Endothelial cell of umbilical vein (primary cell): ENCODE measurements at regions not wholly inside any gene's neighbourhood (a gene's known extent, or its start where the extent isn't known, plus 50 kb on each side); places are given as distances from the start of the nearest gene placed in this dataset.
A peak's percentile ranks its signal among the peaks of the same experiment; 100 is the strongest.
"Not testable (repeated sequence)": the region's sequence is repeated elsewhere in the genome, so short reads cannot be mapped to it uniquely, and the experiment has no call there.

Experiments
- BruUV-seq: library from RNA; stranded (reverse); fragments of 400-500 nt; replicated peaks from 2 replicates; lab custom pipeline; 2021; lab: Mats Ljungman, UMichigan
- CTCF ChIA-PET: fragments of 300-600, 350-600 bp; sonication (Branson Sonifier 250); formaldehyde crosslinking; loops from one replicate; lab custom pipeline; 2021; ENCODE audit warnings: antibody characterized with exemption, inconsistent platforms; lab: Charles Lee
- POLR2A ChIA-PET: fragments of 300-600, 350-600 bp; sonication (Branson Sonifier 250); formaldehyde crosslinking; loops from one replicate; lab custom pipeline; 2021; ENCODE audit warnings: antibody characterized with exemption, inconsistent platforms; lab: Charles Lee
- DNase-seq: peaks from one replicate; pipeline ENCODE4 v3.0.0-alpha.2; 2011; ENCODE audit warnings: low read depth, low spot score
- FAIRE-seq: peaks from 2 replicates; lab custom pipeline; 2011; peaks lifted over from hg19 to GRCh38; lab: Jason Lieb, UNC
- H2AFZ ChIP-seq: 2 replicates; pipeline ENCODE4 v1.6.0; 2012; ENCODE audit warnings: low read depth, low read length, control low read depth, inconsistent platforms
- H3K27ac ChIP-seq: 2 replicates; pipeline ENCODE4 v1.5.1; 2011; ENCODE audit warnings: low read depth, mild to moderate bottlenecking, control low read depth, low read length, moderate library complexity; ENCODE audit not compliant: insufficient read depth
- H3K27me3 ChIP-seq, 2 experiments: 2 replicates each; pipeline versions ENCODE4 v1.6.0 to v1.6.1; 2011; ENCODE audit warnings: low read length in 2 of 2, mixed read lengths in 1 of 2; ENCODE audit not compliant: control insufficient read depth in 2 of 2, insufficient read depth in 2 of 2
- H3K36me3 ChIP-seq, 2 experiments: 2 replicates in 1 of 2; 3 replicates in 1 of 2; pipeline ENCODE4 v1.5.1; 2011; ENCODE audit warnings: low read length in 2 of 2, mild to moderate bottlenecking in 1 of 2, moderate library complexity in 1 of 2; ENCODE audit not compliant: control insufficient read depth in 2 of 2, insufficient read depth in 2 of 2; ENCODE audit errors: extremely low read depth in 1 of 2
- H3K4me1 ChIP-seq: 3 replicates; pipeline ENCODE4 v1.5.1; 2011; ENCODE audit warnings: mild to moderate bottlenecking, low read length; ENCODE audit not compliant: control insufficient read depth, insufficient read depth; ENCODE audit errors: extremely low read depth
- H3K4me2 ChIP-seq: 2 replicates; pipeline ENCODE4 v1.6.1; 2011; ENCODE audit warnings: low read length, control low read depth, mixed read lengths; ENCODE audit not compliant: insufficient read depth
- H3K4me3 ChIP-seq, 3 experiments: fragments of 200-600 bp in 1 of 3; sonication (generic), shearing (Covaris generic) in 1 of 3; replicated peaks in 1 of 3; 2 replicates each; pipeline ENCODE4 v1.5.1; 2011 to 2016; ENCODE audit warnings: control low read depth in 3 of 3, low read length in 3 of 3, mild to moderate bottlenecking in 2 of 3, inconsistent platforms in 1 of 3, low read depth in 1 of 3, moderate library complexity in 1 of 3; ENCODE audit not compliant: insufficient read depth in 1 of 3
- H3K79me2 ChIP-seq: 2 replicates; pipeline ENCODE4 v1.6.0; 2012; ENCODE audit warnings: low read length, inconsistent platforms; ENCODE audit not compliant: control insufficient read depth, insufficient read depth
- H3K9ac ChIP-seq: replicated peaks from 2 replicates; pipeline ENCODE3; 2011; ENCODE audit warnings: low read length, control low read depth; ENCODE audit not compliant: insufficient read depth; ENCODE audit errors: extremely low read depth
- H3K9me1 ChIP-seq: replicated peaks from 3 replicates; pipeline ENCODE4 v1.6.0; 2011; ENCODE audit warnings: mild to moderate bottlenecking, low read length; ENCODE audit not compliant: control insufficient read depth, insufficient read depth; ENCODE audit errors: extremely low read depth
- H3K9me3 ChIP-seq: replicated peaks from 2 replicates; pipeline ENCODE4 v1.5.1; 2012; ENCODE audit warnings: low read length, inconsistent platforms; ENCODE audit not compliant: control insufficient read depth, insufficient read depth
- H4K20me1 ChIP-seq: replicated peaks from 2 replicates; pipeline ENCODE3; 2011; ENCODE audit warnings: mild to moderate bottlenecking, low read length; ENCODE audit not compliant: control insufficient read depth, insufficient read depth; ENCODE audit errors: extremely low read depth
- CTCF ChIP-seq, 2 donors: IDR thresholded peaks; 1 replicate in 1 of 2; 2 replicates in 1 of 2; pipeline ENCODE4 v1.5.1; 2011; ENCODE audit warnings: low read length in 2 of 2, mild to moderate bottlenecking in 2 of 2, moderate library complexity in 2 of 2, control low read depth in 1 of 2, inconsistent platforms in 1 of 2, low read depth in 1 of 2; ENCODE audit not compliant: insufficient read depth in 1 of 2; ENCODE audit errors: extremely low read depth in 1 of 2
- GATA2 ChIP-seq: IDR thresholded peaks from 2 replicates; pipeline ENCODE4 v1.7.0; 2011; ENCODE audit warnings: low read depth, mild to moderate bottlenecking, moderate library complexity, mixed read lengths, low read length; ENCODE audit not compliant: insufficient read length, insufficient read depth
- JUN ChIP-seq: IDR thresholded peaks from 2 replicates; pipeline ENCODE4 v1.6.1; 2011; ENCODE audit warnings: borderline replicate concordance, low read depth; ENCODE audit not compliant: insufficient read length, insufficient read depth
- dilution Hi-C: fragments of 300-500 bp; cut with MboI; formaldehyde crosslinking; loops from one replicate; pipeline ENCODE4 v1.15.0; 2019; ENCODE audit warnings: low sequenced_read_pairs; ENCODE audit not compliant: extremely low pct_ligation_motif_present
- intact Hi-C: fragments of 100-400 bp; cut with micrococcal nuclease; formaldehyde crosslinking; loops from one replicate; pipeline ENCODE4 v1.10.0; 2022

GRCh38 chr18:14971461-14972185 lies 223.7 kb downstream of the ANKRD30B start:
- Histone ChIP-seq H4K20me1 (no peaks in the 10 kb centered on the region), H3K9ac (peak overlapping the region; percentile 55), H3K9me1 (no peaks in the 10 kb centered on the region), H3K4me3 (no peak overlapping the region), H3K36me3 (no peaks in the 10 kb centered on the region), H3K27me3 (no peaks in the 10 kb centered on the region), H2AFZ (no peak overlapping the region), H3K9me3 (no peaks in the 10 kb centered on the region), H3K4me1 (peaks cover 34% of the 10 kb centered on the region), H3K27ac (peak overlapping the region; percentile 74), H3K79me2 (no peaks in the 10 kb centered on the region), H3K4me2 (peak overlapping the region; percentile 20)
- intact Hi-C loops (loop anchor here (10.0 kb wide), 1 partner anchor 47 kb away; no protein-coding TSS in a partner anchor), dilution Hi-C loops (no loop called here)
- peak; percentile 19 for TF ChIP-seq JUN
- TF ChIP-seq CTCF (IDR thresholded peaks at IDR 0.05; ENCODE audit: extremely low read depth in 1 of 2, insufficient read depth in 1 of 2, low read depth in 1 of 2, low read length in 2 of 2), result no peak
- TF ChIP-seq GATA2, result no peak
- BruUV-seq, result no TSS peak
- FAIRE-seq, result peak; percentile 94
- POLR2A ChIA-PET, result no interaction called here
- DNase-seq, result peak; percentile 58
- CTCF ChIA-PET, result no interaction called here

GRCh38 chr18:14973421-14973820 lies 225.4 kb downstream of the ANKRD30B start:
- H3K4me1 ChIP-seq, result peaks cover 34% of the 10 kb centered on the region
- DNase-seq, H3K36me3 ChIP-seq, CTCF ChIA-PET, H3K27me3 ChIP-seq, H3K9me3 ChIP-seq, FAIRE-seq, H3K4me3 ChIP-seq, H2AFZ ChIP-seq, H4K20me1 ChIP-seq, H3K27ac ChIP-seq, H3K9me1 ChIP-seq, H3K79me2 ChIP-seq, POLR2A ChIA-PET, H3K9ac ChIP-seq, H3K4me2 ChIP-seq, dilution Hi-C loops, BruUV-seq: not testable (repeated sequence)
- intact Hi-C loops, result loop anchor here (10.0 kb wide), 1 partner anchor 49 kb away; no protein-coding TSS in a partner anchor
